ENCODE measurements at regions not wholly inside any gene's neighbourhood (a gene's known extent, or its start where the extent isn't known, plus 50 kb on each side); places are given as distances from the start of the nearest gene placed in this dataset.

- TF ChIP-seq POLR2AphosphoS5 (IDR thresholded peaks at IDR 0.05) (no peak), POLR2A (IDR thresholded peaks at IDR 0.05) (no peak)
- TF ChIP-seq, protein P1, sequence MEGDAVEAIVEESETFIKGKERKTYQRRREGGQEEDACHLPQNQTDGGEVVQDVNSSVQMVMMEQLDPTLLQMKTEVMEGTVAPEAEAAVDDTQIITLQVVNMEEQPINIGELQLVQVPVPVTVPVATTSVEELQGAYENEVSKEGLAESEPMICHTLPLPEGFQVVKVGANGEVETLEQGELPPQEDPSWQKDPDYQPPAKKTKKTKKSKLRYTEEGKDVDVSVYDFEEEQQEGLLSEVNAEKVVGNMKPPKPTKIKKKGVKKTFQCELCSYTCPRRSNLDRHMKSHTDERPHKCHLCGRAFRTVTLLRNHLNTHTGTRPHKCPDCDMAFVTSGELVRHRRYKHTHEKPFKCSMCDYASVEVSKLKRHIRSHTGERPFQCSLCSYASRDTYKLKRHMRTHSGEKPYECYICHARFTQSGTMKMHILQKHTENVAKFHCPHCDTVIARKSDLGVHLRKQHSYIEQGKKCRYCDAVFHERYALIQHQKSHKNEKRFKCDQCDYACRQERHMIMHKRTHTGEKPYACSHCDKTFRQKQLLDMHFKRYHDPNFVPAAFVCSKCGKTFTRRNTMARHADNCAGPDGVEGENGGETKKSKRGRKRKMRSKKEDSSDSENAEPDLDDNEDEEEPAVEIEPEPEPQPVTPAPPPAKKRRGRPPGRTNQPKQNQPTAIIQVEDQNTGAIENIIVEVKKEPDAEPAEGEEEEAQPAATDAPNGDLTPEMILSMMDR (IDR thresholded peaks at IDR 0.05): no peak
Measured at GRCh38 chr9:93815677-93816076, 139.5 kb downstream of the BARX1 start.

Measured in stomach (tissue), 4 donors.